Hepatocyte (in vitro differentiated cells): ENCODE measurements at regions not wholly inside any gene's neighbourhood (a gene's known extent, or its start where the extent isn't known, plus 50 kb on each side); places are given as distances from the start of the nearest gene placed in this dataset.

Experiments
- CTCF ChIP-seq: fragments of 200-600 bp; sonication (generic); IDR thresholded peaks from 2 replicates; pipeline ENCODE4 v1.5.1; 2016; ENCODE audit warnings: antibody characterized with exemption, mild to moderate bottlenecking; ENCODE audit not compliant: poor library complexity
- EZH2 ChIP-seq: fragments of 200-600 bp; sonication (generic); IDR thresholded peaks from 2 replicates; pipeline ENCODE4 v1.6.1; 2016; ENCODE audit warnings: antibody characterized with exemption, mild to moderate bottlenecking, borderline replicate concordance
- EZH2phosphoT487 ChIP-seq: fragments of 200-600 bp; sonication (generic); IDR thresholded peaks from one replicate; pipeline ENCODE4 v1.6.1; 2018; ENCODE audit warnings: antibody characterized with exemption, mild to moderate bottlenecking, low read depth, moderate library complexity; ENCODE audit not compliant: unreplicated experiment, severe bottlenecking

- no peak for TF ChIP-seq CTCF
- TF ChIP-seq EZH2phosphoT487: no peak
- TF ChIP-seq EZH2: no peak
These were observed 138.1 kb upstream of the RPS6KA2 start for GRCh38 chr6:166765234-166765541.
